ENCODE measurements at regions not wholly inside any gene's neighbourhood (a gene's known extent, or its start where the extent isn't known, plus 50 kb on each side); places are given as distances from the start of the nearest gene placed in this dataset.
A peak's percentile ranks its signal among the peaks of the same experiment; 100 is the strongest.

DNA sequence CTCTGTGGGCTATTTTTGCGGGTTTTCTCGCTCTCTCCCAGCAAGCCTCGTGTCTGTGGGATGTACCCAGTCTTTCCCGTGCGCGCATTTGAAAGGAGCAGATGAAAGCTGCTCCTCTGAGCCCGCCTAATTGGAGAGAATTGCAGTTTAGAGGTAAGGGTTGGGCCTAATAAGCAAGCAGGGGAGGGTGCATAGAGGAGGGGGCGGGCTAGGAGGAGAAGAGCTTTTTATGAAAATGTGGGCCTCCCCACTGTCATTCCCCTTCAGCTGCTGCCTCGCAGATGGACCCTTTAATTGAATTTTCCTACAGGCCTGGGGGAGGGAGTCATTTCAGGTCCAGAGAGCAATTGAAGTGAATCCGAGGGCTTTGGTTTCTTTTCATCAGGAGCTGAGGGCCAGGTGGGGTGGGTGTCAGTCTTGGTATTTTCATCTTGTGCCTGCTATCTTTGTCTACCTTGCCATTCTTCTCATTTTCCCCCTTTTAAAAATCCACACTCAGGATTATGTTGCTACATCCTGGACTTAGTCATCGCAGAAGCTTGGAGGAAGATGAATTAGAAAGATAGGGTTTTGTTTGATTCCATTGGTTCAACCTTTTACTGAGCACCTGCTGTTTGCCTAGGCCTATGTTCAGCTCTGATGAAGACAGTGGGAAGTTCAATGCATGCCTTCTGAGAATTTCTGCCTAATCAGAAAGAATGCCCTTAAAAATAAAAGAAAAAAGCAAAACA is 423.4 kb downstream of the CD83 start:
- no peak overlapping the region for H3K4me3 ChIP-seq (replicated peaks in 1 of 2; ENCODE audit: low read depth in 2 of 2, low read length in 2 of 2)
- no peak for DNase-seq (ENCODE audit: low read depth in 2 of 2)
- TF ChIP-seq, protein P1, sequence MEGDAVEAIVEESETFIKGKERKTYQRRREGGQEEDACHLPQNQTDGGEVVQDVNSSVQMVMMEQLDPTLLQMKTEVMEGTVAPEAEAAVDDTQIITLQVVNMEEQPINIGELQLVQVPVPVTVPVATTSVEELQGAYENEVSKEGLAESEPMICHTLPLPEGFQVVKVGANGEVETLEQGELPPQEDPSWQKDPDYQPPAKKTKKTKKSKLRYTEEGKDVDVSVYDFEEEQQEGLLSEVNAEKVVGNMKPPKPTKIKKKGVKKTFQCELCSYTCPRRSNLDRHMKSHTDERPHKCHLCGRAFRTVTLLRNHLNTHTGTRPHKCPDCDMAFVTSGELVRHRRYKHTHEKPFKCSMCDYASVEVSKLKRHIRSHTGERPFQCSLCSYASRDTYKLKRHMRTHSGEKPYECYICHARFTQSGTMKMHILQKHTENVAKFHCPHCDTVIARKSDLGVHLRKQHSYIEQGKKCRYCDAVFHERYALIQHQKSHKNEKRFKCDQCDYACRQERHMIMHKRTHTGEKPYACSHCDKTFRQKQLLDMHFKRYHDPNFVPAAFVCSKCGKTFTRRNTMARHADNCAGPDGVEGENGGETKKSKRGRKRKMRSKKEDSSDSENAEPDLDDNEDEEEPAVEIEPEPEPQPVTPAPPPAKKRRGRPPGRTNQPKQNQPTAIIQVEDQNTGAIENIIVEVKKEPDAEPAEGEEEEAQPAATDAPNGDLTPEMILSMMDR (IDR thresholded peaks at IDR 0.05; ENCODE audit: low read depth, low read length): no peak

- TF ChIP-seq, protein P1 (IDR thresholded peaks at IDR 0.05; ENCODE audit: low read depth, low read length): no peak
- no peak overlapping the region for H3K4me3 ChIP-seq (replicated peaks in 1 of 2; ENCODE audit: low read depth in 2 of 2, low read length in 2 of 2)
- DNase-seq (ENCODE audit: low read depth in 2 of 2): peak; percentile 36 to 66
Observed at GRCh38 chr6:14542670-14543366, 425.2 kb downstream of the CD83 start.

GRCh38 chr6:14543971-14544585 is 426.5 kb downstream of the CD83 start:
- no peak for DNase-seq (ENCODE audit: low read depth in 2 of 2)
- no peak overlapping the region for H3K4me3 ChIP-seq (replicated peaks in 1 of 2; ENCODE audit: low read depth in 2 of 2, low read length in 2 of 2)
- TF ChIP-seq, protein P1 (IDR thresholded peaks at IDR 0.05; ENCODE audit: low read depth, low read length): no peak

DNA sequence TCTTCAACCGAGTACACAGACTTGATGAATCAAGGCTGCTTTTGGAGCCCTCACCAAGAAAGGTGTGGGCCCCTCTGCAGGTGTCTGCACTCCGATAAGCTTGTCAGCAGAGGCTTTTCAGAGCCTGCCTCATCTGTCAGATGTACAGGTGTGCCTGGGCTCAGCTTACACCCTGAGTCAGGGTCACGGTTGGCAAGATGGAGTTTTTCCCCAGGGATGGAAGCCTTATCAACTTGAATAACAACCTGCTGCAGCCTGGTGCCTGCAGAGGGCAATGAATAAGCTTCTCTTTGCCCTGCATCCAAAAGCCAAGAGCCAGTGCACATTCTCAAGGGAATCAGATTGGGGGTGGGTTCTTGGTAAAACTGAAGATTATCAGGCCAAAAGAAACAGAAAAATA is 427.1 kb downstream of the CD83 start:
- no peak overlapping the region for H3K4me3 ChIP-seq (replicated peaks in 1 of 2; ENCODE audit: low read depth in 2 of 2, low read length in 2 of 2)
- TF ChIP-seq, protein P1 (IDR thresholded peaks at IDR 0.05; ENCODE audit: low read depth, low read length): no peak
- no peak for DNase-seq (ENCODE audit: low read depth in 2 of 2)

GRCh38 chr6:14545496-14545895 is 427.9 kb downstream of the CD83 start:
- peak in 1 of 2 donors; percentile 26 for DNase-seq (ENCODE audit: low read depth in 2 of 2)
- H3K4me3 ChIP-seq (replicated peaks in 1 of 2; ENCODE audit: low read depth in 2 of 2, low read length in 2 of 2): no peak overlapping the region
- TF ChIP-seq, protein P1 (IDR thresholded peaks at IDR 0.05; ENCODE audit: low read depth, low read length): no peak

GRCh38 chr6:14546036-14546435 is 428.5 kb downstream of the CD83 start:
- H3K4me3 ChIP-seq (replicated peaks in 1 of 2; ENCODE audit: low read depth in 2 of 2, low read length in 2 of 2): no peak overlapping the region
- DNase-seq (ENCODE audit: low read depth in 2 of 2): no peak
- TF ChIP-seq, protein P1 (IDR thresholded peaks at IDR 0.05; ENCODE audit: low read depth, low read length): no peak
